C4-2B (cell line): ENCODE measurements at regions not wholly inside any gene's neighbourhood (a gene's known extent, or its start where the extent isn't known, plus 50 kb on each side); places are given as distances from the start of the nearest gene placed in this dataset.
A peak's percentile ranks its signal among the peaks of the same experiment; 100 is the strongest.
"Not testable (repeated sequence)": the region's sequence is repeated elsewhere in the genome, so short reads cannot be mapped to it uniquely, and the experiment has no call there.

Experiments
- H3K27ac ChIP-seq: fragments of 450-650 bp; 2 replicates; pipeline ENCODE4 v1.5.1; 2017
- CTCF ChIP-seq: fragments of 450-650 bp; conservative IDR thresholded peaks from 2 replicates; pipeline ENCODE4 v1.5.1; 2017; ENCODE audit warnings: mild to moderate bottlenecking
- ZFX ChIP-seq: fragments of 450-650 bp; IDR thresholded peaks from 2 replicates; pipeline ENCODE4 v1.6.1; 2017

GRCh38 chr3:71940486-71940885 lies 155.5 kb upstream of the PROK2 start:
- no peak overlapping the region for H3K27ac ChIP-seq
- TF ChIP-seq CTCF: no peak
- TF ChIP-seq ZFX: no peak

- not testable (repeated sequence) for H3K27ac ChIP-seq
Measured at GRCh38 chr3:71938081-71938480, 153.1 kb upstream of the PROK2 start.

- no peak for TF ChIP-seq ZFX
- no peak for TF ChIP-seq CTCF
- H3K27ac ChIP-seq: no peak overlapping the region
Measured at GRCh38 chr3:71936681-71937080, 151.7 kb upstream of the PROK2 start.

- TF ChIP-seq CTCF (no peak), ZFX (no peak)
- no peak overlapping the region for H3K27ac ChIP-seq
Measured at GRCh38 chr3:71934520-71935270, 149.7 kb upstream of the PROK2 start.

- no peak overlapping the region for H3K27ac ChIP-seq
- TF ChIP-seq CTCF (no peak), ZFX (no peak)
Measured at GRCh38 chr3:71931922-71932321, 147.0 kb upstream of the PROK2 start.

GRCh38 chr3:71930056-71930991 lies 145.4 kb upstream of the PROK2 start:
- TF ChIP-seq CTCF: peak; percentile 45
- no peak for TF ChIP-seq ZFX
- H3K27ac ChIP-seq: no peak overlapping the region

GRCh38 chr3:71928212-71928611 lies 143.3 kb upstream of the PROK2 start:
- TF ChIP-seq ZFX (no peak), CTCF (no peak)
- no peak overlapping the region for H3K27ac ChIP-seq
